SK-N-SH (cell line): ENCODE measurements at regions not wholly inside any gene's neighbourhood (a gene's known extent, or its start where the extent isn't known, plus 50 kb on each side); places are given as distances from the start of the nearest gene placed in this dataset.

ENCODE experiments used
- CTCF ChIA-PET: fragments of 300-600, 350-600 bp; formaldehyde crosslinking; extraction: SDS; loops from one replicate; lab custom pipeline; 2021; lab: Yijun Ruan, JAX
- POLR2A ChIA-PET: fragments of 350-600 bp; sonication (Branson Sonifier 250); formaldehyde crosslinking; extraction: SDS; loops from one replicate; lab custom pipeline; 2020; ENCODE audit warnings: antibody characterized with exemption, inconsistent platforms; lab: Yijun Ruan, JAX
- DNase-seq: peaks from one replicate; pipeline ENCODE4 v3.0.0; 2012
- H2AFZ ChIP-seq: fragments of 200-600 bp; sonication (generic); 2 replicates; pipeline ENCODE4 v1.8.1; 2016; ENCODE audit warnings: antibody characterized with exemption, mild to moderate bottlenecking, low read depth
- H3F3A ChIP-seq: fragments of 200-600 bp; sonication (generic); replicated peaks from 2 replicates; pipeline ENCODE3; 2016; ENCODE audit warnings: antibody characterized with exemption, mild to moderate bottlenecking; ENCODE audit not compliant: insufficient read depth
- H3K27ac ChIP-seq, 2 experiments: fragments of 200-500 bp in 1 of 2; fragments of 200-600 bp in 1 of 2; sonication (Bioruptor generic) in 1 of 2; sonication (generic), shearing (Covaris generic) in 1 of 2; 2 replicates each; pipeline versions ENCODE4 v1.5.1 to v1.6.1; 2014 to 2016; ENCODE audit warnings: low read depth in 2 of 2, inconsistent platforms in 1 of 2, low read length in 1 of 2, mild to moderate bottlenecking in 1 of 2, mixed read lengths in 1 of 2
- H3K27me3 ChIP-seq: fragments of 200-600 bp; sonication (generic), shearing (Covaris generic); 2 replicates; pipeline ENCODE4 v1.6.1; 2016; ENCODE audit warnings: mixed run types; ENCODE audit not compliant: insufficient read depth
- H3K36me3 ChIP-seq, 2 experiments: fragments of 200-500 bp in 1 of 2; fragments of 200-600 bp in 1 of 2; sonication (Bioruptor generic) in 1 of 2; sonication (generic) in 1 of 2; replicated peaks in 1 of 2; 2 replicates each; pipeline versions ENCODE3 to v1.5.1; 2014 to 2016; ENCODE audit warnings: low read length in 1 of 2, mild to moderate bottlenecking in 1 of 2; ENCODE audit not compliant: insufficient read depth in 2 of 2, control insufficient read depth in 1 of 2
- H3K4me1 ChIP-seq, 2 experiments: fragments of 200-500 bp in 1 of 2; fragments of 200-600 bp in 1 of 2; sonication (Bioruptor generic) in 1 of 2; sonication (generic), shearing (Covaris generic) in 1 of 2; 2 replicates each; pipeline versions ENCODE4 v1.5.1 to v1.6.1; 2014 to 2016; ENCODE audit warnings: low read depth in 1 of 2, low read length in 1 of 2, mixed run types in 1 of 2; ENCODE audit not compliant: insufficient read depth in 2 of 2, control insufficient read depth in 1 of 2
- H3K4me2 ChIP-seq: fragments of 200-600 bp; sonication (generic), shearing (Covaris generic); 2 replicates; pipeline ENCODE4 v1.6.1; 2017; ENCODE audit warnings: mixed run types
- H3K4me3 ChIP-seq, 2 experiments: fragments of 200-500 bp in 1 of 2; fragments of 200-600 bp in 1 of 2; sonication (Bioruptor generic) in 1 of 2; sonication (generic), shearing (Covaris generic) in 1 of 2; 2 replicates each; pipeline versions ENCODE4 v1.5.1 to v1.8.1; 2014 to 2016; ENCODE audit warnings: low read depth in 2 of 2, inconsistent platforms in 1 of 2, low read length in 1 of 2, mild to moderate bottlenecking in 1 of 2, mixed read lengths in 1 of 2, moderate library complexity in 1 of 2
- H3K79me2 ChIP-seq: fragments of 200-600 bp; sonication (generic); 2 replicates; pipeline ENCODE4 v1.8.1; 2017; ENCODE audit warnings: mild to moderate bottlenecking; ENCODE audit not compliant: insufficient read depth
- H3K9ac ChIP-seq: fragments of 200-600 bp; sonication (generic); 2 replicates; pipeline ENCODE4 v1.6.1; 2017; ENCODE audit warnings: mixed run types
- H3K9me2 ChIP-seq: fragments of 200-600 bp; sonication (generic); 2 replicates; pipeline ENCODE4 v1.6.1; 2017; ENCODE audit warnings: mixed run types
- H3K9me3 ChIP-seq: fragments of 200-600 bp; sonication (generic); 2 replicates; pipeline ENCODE4 v1.6.1; 2017; ENCODE audit warnings: mixed run types, mild to moderate bottlenecking, moderate library complexity
- H4K20me1 ChIP-seq: fragments of 200-600 bp; sonication (generic); 2 replicates; pipeline ENCODE4 v1.6.1; 2017; ENCODE audit warnings: mild to moderate bottlenecking, mixed run types; ENCODE audit not compliant: insufficient read depth
- ELF1 ChIP-seq: IDR thresholded peaks from 2 replicates; pipeline ENCODE4 v1.4.0; 2012
- FOSL2 ChIP-seq: IDR thresholded peaks from 2 replicates; pipeline ENCODE4 v1.4.0; 2012; ENCODE audit warnings: low read depth, mild to moderate bottlenecking, moderate library complexity, borderline replicate concordance
- FOXM1 ChIP-seq: IDR thresholded peaks from 2 replicates; pipeline ENCODE4 v1.4.0; 2012; ENCODE audit warnings: low read depth, mild to moderate bottlenecking
- NRF1 ChIP-seq: IDR thresholded peaks from 2 replicates; pipeline ENCODE4 v1.6.1; 2012; ENCODE audit warnings: low read depth, mild to moderate bottlenecking, low read length
- RAD21 ChIP-seq: IDR thresholded peaks from 2 replicates; pipeline ENCODE4 v1.6.1; 2012; ENCODE audit warnings: mild to moderate bottlenecking, low read length
- SIN3A ChIP-seq: IDR thresholded peaks from 2 replicates; pipeline ENCODE4 v1.6.1; 2012; ENCODE audit warnings: low read depth, mild to moderate bottlenecking, low read length, moderate library complexity, borderline replicate concordance
- TCF12 ChIP-seq: IDR thresholded peaks from 2 replicates; pipeline ENCODE4 v1.4.0; 2012
- TEAD4 ChIP-seq: IDR thresholded peaks from 2 replicates; pipeline ENCODE4 v1.4.0; 2012; ENCODE audit warnings: mild to moderate bottlenecking, borderline replicate concordance; ENCODE audit not compliant: insufficient read depth
- ZBTB33 ChIP-seq: IDR thresholded peaks from 2 replicates; pipeline ENCODE4 v1.4.0; 2012; ENCODE audit warnings: low read depth, borderline replicate concordance
- WGBS: methylation state at CpG from one replicate; pipeline ENCODE4 v1.1.6; 2017; ENCODE audit warnings: low lambda C conversion rate; 5-methylcytosine and 5-hydroxymethylcytosine counted together
- TF ChIP-seq, protein P1 (sequence below): fragments of 200-600 bp; sonication (generic); IDR thresholded peaks from 2 replicates; pipeline ENCODE4 v1.6.1; 2017; ENCODE audit warnings: antibody characterized with exemption, mild to moderate bottlenecking, moderate library complexity
- TF ChIP-seq, protein P2 (sequence below): IDR thresholded peaks from 2 replicates; pipeline ENCODE4 v1.4.0; 2012; ENCODE audit warnings: low read depth

DNA sequence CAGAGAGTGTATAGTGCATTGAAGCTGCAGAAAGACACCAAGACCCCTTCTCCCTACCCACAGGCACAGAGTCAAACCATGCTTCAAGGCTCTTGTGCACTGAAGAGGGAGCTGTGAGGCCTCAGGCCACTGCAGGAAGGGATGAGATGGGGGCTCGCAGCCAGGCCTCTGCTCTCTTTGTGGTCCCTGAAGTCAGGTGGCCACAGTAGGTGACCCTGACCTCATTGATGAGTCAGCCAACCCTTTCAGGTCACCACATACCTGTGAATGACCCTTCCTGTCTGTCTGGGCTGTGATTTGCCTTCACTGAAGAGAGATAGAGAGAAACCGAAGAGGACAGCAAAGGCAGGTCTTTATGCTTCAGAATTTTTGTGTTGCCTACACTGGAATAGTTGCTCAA, 372.1 kb downstream of the ACTL7B start:
- Histone ChIP-seq H3F3A (peaks cover 12% of the 10 kb centered on the region), H3K9ac (no peak overlapping the region), H3K4me2 (no peak overlapping the region), H2AFZ (no peak overlapping the region), H4K20me1 (no peaks in the 10 kb centered on the region), H3K79me2 (no peaks in the 10 kb centered on the region), H3K36me3 (no peaks in the 10 kb centered on the region), H3K27me3 (no peaks in the 10 kb centered on the region), H3K9me2 (no peaks in the 10 kb centered on the region), H3K4me1 (no peaks in the 10 kb centered on the region; a peak in 1 of 4 replicates), H3K4me3 (no peak overlapping the region), H3K9me3 (no peaks in the 10 kb centered on the region), H3K27ac (no peak overlapping the region)
- ChIA-PET CTCF (no interaction called here), POLR2A (no interaction called here)
- 76% methylated on average over 1 of the region's 2 CpGs for WGBS
- TF ChIP-seq ELF1 (no peak), TEAD4 (no peak), TCF12 (no peak), SIN3A (no peak), ZBTB33 (no peak), RAD21 (no peak)
- DNase-seq, result no peak

DNA sequence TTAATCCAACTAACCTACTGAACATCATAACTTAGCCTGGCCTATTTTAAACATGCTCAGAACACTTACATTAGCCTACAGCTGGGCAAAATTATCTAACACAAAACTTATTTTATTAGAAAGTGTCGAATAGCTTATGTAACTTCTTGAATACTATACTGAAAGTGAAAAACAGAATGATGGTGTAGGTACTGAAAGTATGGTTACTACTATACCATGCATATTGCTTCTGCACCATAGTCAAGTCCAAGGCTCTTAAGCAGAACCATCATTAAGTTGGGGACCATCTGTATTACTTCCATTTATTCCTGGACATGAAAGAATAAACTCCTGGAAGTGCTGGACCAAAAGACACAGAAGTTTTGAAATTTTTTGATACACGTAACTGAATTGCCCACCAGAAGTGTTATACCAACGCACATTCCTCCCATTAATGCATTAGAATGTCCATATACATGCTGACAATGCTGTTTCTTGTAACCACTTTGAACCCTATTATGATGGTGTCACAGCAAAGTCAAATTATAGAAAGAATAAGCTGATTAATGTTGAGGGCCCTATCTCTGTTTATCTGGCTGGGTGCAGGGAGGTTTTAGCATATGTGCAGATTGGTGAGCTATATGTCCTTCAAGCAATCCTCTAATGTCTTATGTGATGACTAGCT, 375.7 kb downstream of the ACTL7B start:
- CTCF ChIA-PET, result interaction anchor here (0.9 kb wide), 1 partner anchor 12 kb away, joined by 3 read pairs; no protein-coding TSS in a partner anchor
- H4K20me1 ChIP-seq, result no peaks in the 10 kb centered on the region
- H3K36me3 ChIP-seq, result no peaks in the 10 kb centered on the region
- H3K4me2 ChIP-seq, result no peak overlapping the region
- no peak for DNase-seq
- H3K79me2 ChIP-seq, result no peaks in the 10 kb centered on the region
- WGBS, result 78% methylated on average over 3 of the region's 3 CpGs
- H3K9me2 ChIP-seq, result no peaks in the 10 kb centered on the region
- H3K4me1 ChIP-seq, result peaks cover 0 to 20% of the 10 kb centered on the region in 2 experiments
- H3F3A ChIP-seq, result peaks cover 39% of the 10 kb centered on the region
- H2AFZ ChIP-seq, result no peak overlapping the region
- peak overlapping the region in 1 of 2 experiments; percentile 100; a peak in 1 of 4 replicates for H3K27ac ChIP-seq
- H3K9ac ChIP-seq, result no peak overlapping the region
- H3K27me3 ChIP-seq, result no peaks in the 10 kb centered on the region
- H3K9me3 ChIP-seq, result no peaks in the 10 kb centered on the region
- POLR2A ChIA-PET, result no interaction called here
- no peak overlapping the region for H3K4me3 ChIP-seq
- no peak for TF ChIP-seq FOSL2
- TF ChIP-seq, protein P1, sequence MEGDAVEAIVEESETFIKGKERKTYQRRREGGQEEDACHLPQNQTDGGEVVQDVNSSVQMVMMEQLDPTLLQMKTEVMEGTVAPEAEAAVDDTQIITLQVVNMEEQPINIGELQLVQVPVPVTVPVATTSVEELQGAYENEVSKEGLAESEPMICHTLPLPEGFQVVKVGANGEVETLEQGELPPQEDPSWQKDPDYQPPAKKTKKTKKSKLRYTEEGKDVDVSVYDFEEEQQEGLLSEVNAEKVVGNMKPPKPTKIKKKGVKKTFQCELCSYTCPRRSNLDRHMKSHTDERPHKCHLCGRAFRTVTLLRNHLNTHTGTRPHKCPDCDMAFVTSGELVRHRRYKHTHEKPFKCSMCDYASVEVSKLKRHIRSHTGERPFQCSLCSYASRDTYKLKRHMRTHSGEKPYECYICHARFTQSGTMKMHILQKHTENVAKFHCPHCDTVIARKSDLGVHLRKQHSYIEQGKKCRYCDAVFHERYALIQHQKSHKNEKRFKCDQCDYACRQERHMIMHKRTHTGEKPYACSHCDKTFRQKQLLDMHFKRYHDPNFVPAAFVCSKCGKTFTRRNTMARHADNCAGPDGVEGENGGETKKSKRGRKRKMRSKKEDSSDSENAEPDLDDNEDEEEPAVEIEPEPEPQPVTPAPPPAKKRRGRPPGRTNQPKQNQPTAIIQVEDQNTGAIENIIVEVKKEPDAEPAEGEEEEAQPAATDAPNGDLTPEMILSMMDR, result no peak
- no peak for TF ChIP-seq TEAD4
- no peak for TF ChIP-seq FOXM1
- no peak for TF ChIP-seq ZBTB33
- TF ChIP-seq, protein P2, sequence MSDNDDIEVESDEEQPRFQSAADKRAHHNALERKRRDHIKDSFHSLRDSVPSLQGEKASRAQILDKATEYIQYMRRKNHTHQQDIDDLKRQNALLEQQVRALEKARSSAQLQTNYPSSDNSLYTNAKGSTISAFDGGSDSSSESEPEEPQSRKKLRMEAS, result no peak
- no peak for TF ChIP-seq NRF1
